GM21723 (cell line): ENCODE measurements at regions not wholly inside any gene's neighbourhood (a gene's known extent, or its start where the extent isn't known, plus 50 kb on each side); places are given as distances from the start of the nearest gene placed in this dataset.
"Not testable (repeated sequence)": the region's sequence is repeated elsewhere in the genome, so short reads cannot be mapped to it uniquely, and the experiment has no call there.

ENCODE experiments used
- ATAC-seq: cut with Tn5 transposase; IDR thresholded peaks from one replicate; pipeline ENCODE4 v1.9.1; 2021; ENCODE audit warnings: mild to moderate bottlenecking, moderate library complexity; ENCODE audit not compliant: unreplicated experiment

- not testable (repeated sequence) for ATAC-seq
These were observed 151.6 kb downstream of the CDRT15L2 start for GRCh38 chr17:20731131-20731530.

- no peak for ATAC-seq
These were observed 154.4 kb downstream of the CDRT15L2 start for GRCh38 chr17:20733923-20734322.

GRCh38 chr17:20735796-20736195 is 156.3 kb downstream of the CDRT15L2 start:
- ATAC-seq, result no peak

GRCh38 chr17:20737636-20738035 is 158.1 kb downstream of the CDRT15L2 start:
- not testable (repeated sequence) for ATAC-seq

- no peak for ATAC-seq
These were observed 191.6 kb downstream of the CDRT15L2 start for GRCh38 chr17:20771104-20771503.

DNA sequence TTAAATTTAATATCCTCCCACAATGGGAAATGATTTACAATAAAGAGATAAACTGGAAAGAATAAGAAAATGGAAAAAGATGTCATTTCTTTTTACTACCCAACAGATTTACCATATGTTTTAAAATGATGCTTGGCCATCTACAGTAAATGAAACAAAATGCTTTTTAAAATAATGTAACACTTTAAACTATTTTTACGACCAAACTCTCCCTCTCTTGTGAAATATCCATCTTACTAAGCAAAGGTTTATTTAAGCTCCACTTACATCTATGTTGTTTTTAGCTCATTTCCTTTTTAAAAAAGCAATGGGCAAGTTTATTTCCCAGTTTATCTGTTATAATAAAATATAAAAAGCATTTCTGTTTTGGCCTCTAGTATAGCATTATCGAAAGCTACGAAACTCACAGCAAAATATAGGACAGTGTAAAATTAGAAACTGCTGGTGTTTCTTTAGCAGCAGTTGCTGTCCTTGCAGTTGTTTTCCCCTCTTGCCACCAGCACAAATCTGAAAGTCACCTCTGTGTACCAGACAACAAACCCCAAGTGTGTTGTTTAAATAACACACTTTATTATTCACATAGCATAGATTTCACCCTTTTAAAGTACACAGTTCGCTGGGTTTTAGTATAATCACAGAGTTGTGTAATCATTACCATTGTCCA is 195.1 kb downstream of the CDRT15L2 start:
- ATAC-seq, result no peak

DNA sequence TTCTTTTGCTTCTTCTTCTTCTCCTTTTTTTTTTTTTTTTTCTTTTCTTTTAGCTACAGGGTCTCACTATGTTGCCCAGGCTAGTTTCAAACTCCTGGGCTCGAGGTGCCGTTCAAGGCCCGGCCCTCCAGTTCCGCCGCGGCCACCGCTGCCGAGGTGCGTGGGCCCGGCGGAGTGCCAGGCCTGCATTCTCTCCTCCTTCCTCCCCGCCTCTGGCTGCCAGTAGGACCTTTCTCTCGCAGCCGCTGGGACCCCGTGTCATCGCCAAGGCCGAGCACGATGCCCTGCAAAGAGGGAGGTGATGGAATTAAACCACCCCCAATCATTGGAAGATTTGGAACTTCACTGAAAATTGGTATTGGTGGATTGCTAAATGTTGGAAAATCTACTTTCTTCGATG is 195.8 kb downstream of the CDRT15L2 start:
- no peak for ATAC-seq

DNA sequence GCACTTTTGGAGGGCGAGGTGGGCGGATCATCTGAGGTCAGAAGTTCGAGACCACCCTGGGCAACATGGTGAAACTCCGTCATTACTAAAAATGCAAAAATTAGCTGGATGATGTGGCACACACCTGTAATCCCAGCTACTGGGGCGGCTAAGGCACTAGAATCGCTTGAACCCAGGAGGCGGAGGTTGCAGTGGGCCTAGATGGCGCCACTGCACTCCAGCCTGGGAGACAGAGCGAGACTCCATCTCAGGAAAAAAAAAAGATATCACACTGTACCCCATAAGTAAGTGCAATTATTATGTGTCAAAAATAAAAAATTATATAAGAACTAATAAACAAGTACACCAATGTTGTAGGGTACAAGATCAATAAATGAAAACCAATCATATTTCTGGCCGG is 200.0 kb downstream of the CDRT15L2 start:
- no peak for ATAC-seq

DNA sequence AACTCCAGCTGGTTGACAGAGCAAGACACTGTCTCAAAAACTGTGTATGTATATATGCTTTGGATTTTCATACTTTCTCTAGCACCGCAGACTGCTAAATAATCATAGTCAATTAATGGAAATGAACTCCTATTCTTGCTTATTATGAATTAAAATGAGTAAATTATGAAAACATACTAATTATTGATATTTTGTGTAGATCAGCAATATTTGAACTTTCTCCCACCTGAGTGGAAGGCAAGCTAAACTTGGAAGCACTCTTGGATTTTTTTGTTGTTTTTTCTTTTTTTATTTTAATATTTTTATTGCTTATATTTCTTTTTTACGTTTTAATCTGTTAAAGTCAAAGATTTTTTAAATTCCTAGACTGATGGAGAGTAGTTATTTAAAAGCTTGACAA is 201.7 kb downstream of the CDRT15L2 start:
- ATAC-seq, result no peak

DNA sequence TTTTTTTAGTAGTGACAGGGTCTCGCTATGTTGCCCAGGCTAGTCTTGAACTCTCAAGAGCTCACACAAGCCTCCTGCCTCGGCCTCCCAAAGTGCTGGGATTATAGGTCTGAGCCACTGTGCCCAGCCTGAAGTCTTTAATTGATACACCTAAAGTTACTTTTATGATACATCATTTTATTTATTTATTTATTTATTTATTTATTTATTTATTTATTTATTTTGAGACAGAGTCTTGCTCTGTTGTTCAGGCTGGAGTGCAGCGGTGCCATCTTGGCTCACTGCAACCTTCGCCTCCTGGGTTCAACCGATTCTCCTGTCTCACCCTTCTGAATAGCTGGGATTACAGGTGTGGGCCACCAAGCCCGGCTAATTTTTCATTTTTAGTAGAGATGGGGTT is 202.3 kb downstream of the CDRT15L2 start:
- not testable (repeated sequence) for ATAC-seq

GRCh38 chr17:20783091-20783490 is 203.6 kb downstream of the CDRT15L2 start:
- ATAC-seq, result no peak

GRCh38 chr17:20784100-20784665 is 204.7 kb downstream of the CDRT15L2 start:
- no peak for ATAC-seq

DNA sequence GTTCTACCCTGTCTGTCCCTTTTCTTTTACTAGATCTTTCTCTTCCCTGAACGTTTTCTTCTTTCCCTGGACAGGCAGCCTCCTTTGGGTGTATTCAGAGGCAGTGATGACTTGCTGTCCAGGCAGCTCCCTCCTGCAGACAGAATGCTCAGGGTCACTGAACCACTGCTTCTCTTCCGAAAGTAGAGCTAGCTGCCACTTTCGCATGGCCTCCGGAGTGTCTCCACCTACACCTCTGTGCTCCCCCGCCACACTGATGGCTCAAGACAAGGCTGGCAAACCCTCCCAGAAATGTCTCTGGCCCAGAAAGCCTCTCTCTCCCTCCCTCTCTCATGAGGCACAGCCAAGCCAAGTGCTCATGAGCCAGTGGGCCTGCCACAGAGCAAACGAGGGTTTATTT is 207.8 kb downstream of the CDRT15L2 start:
- no peak for ATAC-seq

DNA sequence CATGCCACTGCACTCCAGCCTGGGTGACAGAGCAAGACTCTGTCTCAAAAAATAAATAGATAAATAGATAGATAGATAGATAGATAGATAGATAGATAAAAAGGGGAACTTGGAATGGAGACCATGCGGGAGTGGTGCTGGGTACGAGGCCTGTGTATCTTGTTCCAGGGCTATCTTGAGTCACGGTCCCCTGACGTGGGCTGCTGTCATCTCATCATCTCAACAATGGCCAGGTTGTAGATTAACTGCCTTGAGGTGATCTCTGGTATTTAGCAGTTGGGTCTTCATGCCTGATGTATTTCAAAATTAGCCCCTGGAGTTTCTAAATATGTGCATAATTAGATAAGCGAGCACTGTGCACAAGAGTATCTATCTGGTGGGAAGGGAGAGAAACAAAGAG is 212.1 kb downstream of the CDRT15L2 start:
- no peak for ATAC-seq

DNA sequence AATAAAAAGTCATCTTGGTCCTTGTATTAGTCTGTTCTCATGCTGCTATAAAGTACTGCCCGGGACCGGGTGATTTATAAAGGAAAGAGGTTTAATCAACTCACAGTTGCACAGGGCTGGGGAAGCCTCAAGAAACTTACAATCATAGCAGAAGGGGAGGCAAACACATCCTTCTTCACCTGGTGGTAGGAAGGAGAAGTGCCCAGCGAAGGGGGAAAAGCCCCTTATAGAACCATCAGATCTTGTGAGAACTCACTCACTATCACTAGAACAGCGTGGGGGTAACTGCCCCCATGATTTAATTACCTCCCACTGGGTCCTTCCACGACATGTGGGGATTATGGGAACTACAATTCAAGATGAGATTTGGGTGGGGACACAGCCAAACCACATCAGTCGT is 215.0 kb downstream of the CDRT15L2 start:
- not testable (repeated sequence) for ATAC-seq

- ATAC-seq, result no peak
These were observed 217.8 kb downstream of the CDRT15L2 start for GRCh38 chr17:20797292-20797691.

GRCh38 chr17:20800146-20800545 is 220.6 kb downstream of the CDRT15L2 start:
- ATAC-seq, result no peak

- ATAC-seq, result no peak
These were observed 226.2 kb downstream of the CDRT15L2 start for GRCh38 chr17:20805751-20806150.

GRCh38 chr17:20807566-20807965 is 228.0 kb downstream of the CDRT15L2 start:
- not testable (repeated sequence) for ATAC-seq

GRCh38 chr17:20815410-20815809 is 227.4 kb downstream of the USP22 start:
- not testable (repeated sequence) for ATAC-seq

- ATAC-seq, result no peak
These were observed 218.9 kb downstream of the USP22 start for GRCh38 chr17:20823905-20824304.

GRCh38 chr17:20825539-20825938 is 217.3 kb downstream of the USP22 start:
- ATAC-seq, result no peak

DNA sequence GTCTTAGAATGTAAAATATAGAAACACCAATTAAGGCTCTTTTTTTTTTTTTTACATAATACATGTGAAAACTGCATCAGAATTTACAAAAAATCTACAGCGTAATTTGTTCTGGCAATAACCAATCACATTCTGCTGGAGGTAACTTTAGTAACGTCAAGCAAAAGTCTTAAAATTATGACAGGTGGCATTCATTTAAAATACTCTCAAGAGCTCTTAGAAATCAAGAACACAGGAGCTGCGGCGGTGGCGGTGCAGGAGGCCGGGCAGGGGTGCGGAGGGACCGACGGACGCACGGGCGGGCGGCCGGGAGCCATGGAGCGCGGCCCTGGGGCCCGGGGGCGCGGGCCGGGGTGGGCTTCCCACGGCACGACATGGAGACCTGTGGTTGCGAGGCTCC is 202.4 kb downstream of the USP22 start:
- ATAC-seq, result not testable (repeated sequence)
